B cell (primary cell): ENCODE measurements at regions not wholly inside any gene's neighbourhood (a gene's known extent, or its start where the extent isn't known, plus 50 kb on each side); places are given as distances from the start of the nearest gene placed in this dataset.

Source experiments
- CTCF ChIP-seq: fragments of 200-600 bp; IDR thresholded peaks from one replicate; pipeline ENCODE4 v1.8.0; 2022; ENCODE audit warnings: antibody characterized with exemption, mild to moderate bottlenecking
- EZH2 ChIP-seq: IDR thresholded peaks from 2 replicates; pipeline ENCODE4 v1.6.1; 2012; ENCODE audit warnings: borderline replicate concordance, low read depth, mild to moderate bottlenecking, moderate library complexity, low read length; ENCODE audit not compliant: insufficient read depth, poor library complexity, severe bottlenecking

DNA sequence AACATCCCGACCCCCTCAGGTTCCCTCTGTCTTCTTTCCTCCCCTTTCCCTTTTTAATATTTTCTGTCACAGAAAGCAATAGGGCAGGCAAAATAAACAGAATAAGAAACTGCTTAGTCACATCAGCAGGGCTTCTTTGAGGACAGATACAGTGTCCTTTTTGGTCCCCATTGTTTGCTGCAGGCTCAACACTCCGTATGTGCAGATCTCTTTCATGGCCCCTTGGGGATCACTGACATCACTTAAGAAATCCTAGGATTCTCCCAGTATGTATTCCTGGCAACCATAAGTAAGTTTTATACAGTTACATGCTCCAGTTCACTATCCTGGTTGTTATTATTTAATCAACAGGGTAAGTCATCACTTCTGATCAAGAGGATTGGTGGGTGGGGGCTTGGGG, 448.0 kb downstream of the NKX6-1 start:
- TF ChIP-seq CTCF (no peak), EZH2 (no peak)
